ENCODE measurements at regions not wholly inside any gene's neighbourhood (a gene's known extent, or its start where the extent isn't known, plus 50 kb on each side); places are given as distances from the start of the nearest gene placed in this dataset.

DNA sequence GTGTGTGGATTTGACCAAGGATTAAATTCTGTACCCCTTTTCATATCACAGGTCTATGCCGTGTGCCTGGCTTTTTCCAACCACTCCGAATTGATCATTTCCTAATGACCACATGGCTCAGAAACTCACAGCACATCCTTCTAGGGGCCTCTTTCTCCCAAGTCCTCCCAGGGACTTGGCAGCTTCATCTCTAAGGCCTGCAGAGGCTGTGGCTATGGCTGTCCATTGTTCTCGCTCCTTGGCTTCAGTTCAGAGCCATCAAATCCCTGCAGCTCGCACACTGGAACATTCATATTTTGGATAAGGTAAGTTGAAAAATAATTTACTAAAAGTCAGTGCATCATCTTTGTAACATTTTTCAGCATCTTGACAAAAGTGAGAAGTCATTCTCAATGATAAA, 497.2 kb upstream of the CDH4 start:
- no peak for TF ChIP-seq OSR1 (CRISPR knock-in tag; IDR thresholded peaks at IDR 0.05)
- TF ChIP-seq PPARA (CRISPR knock-in tag; IDR thresholded peaks at IDR 0.05; ENCODE audit: borderline replicate concordance), result no peak
- TF ChIP-seq ZFP3 (CRISPR knock-in tag; IDR thresholded peaks at IDR 0.05), result no peak
- no peak for TF ChIP-seq ZNF565 (CRISPR knock-in tag; conservative IDR thresholded peaks at IDR 0.05; ENCODE audit: low read depth)
- no peak for TF ChIP-seq TOX (CRISPR knock-in tag; IDR thresholded peaks at IDR 0.05; ENCODE audit: borderline replicate concordance)
- TF ChIP-seq BACH2 (CRISPR knock-in tag; IDR thresholded peaks at IDR 0.05; ENCODE audit: borderline replicate concordance), result no peak
- TF ChIP-seq, protein P1, sequence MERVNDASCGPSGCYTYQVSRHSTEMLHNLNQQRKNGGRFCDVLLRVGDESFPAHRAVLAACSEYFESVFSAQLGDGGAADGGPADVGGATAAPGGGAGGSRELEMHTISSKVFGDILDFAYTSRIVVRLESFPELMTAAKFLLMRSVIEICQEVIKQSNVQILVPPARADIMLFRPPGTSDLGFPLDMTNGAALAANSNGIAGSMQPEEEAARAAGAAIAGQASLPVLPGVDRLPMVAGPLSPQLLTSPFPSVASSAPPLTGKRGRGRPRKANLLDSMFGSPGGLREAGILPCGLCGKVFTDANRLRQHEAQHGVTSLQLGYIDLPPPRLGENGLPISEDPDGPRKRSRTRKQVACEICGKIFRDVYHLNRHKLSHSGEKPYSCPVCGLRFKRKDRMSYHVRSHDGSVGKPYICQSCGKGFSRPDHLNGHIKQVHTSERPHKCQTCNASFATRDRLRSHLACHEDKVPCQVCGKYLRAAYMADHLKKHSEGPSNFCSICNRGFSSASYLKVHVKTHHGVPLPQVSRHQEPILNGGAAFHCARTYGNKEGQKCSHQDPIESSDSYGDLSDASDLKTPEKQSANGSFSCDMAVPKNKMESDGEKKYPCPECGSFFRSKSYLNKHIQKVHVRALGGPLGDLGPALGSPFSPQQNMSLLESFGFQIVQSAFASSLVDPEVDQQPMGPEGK (CRISPR knock-in tag; IDR thresholded peaks at IDR 0.05; ENCODE audit: borderline replicate concordance), result no peak
- no peak for TF ChIP-seq ZNF8 (CRISPR knock-in tag; IDR thresholded peaks at IDR 0.05)
- TF ChIP-seq ZFP30 (CRISPR knock-in tag; IDR thresholded peaks at IDR 0.05), result no peak
- TF ChIP-seq, protein P2, sequence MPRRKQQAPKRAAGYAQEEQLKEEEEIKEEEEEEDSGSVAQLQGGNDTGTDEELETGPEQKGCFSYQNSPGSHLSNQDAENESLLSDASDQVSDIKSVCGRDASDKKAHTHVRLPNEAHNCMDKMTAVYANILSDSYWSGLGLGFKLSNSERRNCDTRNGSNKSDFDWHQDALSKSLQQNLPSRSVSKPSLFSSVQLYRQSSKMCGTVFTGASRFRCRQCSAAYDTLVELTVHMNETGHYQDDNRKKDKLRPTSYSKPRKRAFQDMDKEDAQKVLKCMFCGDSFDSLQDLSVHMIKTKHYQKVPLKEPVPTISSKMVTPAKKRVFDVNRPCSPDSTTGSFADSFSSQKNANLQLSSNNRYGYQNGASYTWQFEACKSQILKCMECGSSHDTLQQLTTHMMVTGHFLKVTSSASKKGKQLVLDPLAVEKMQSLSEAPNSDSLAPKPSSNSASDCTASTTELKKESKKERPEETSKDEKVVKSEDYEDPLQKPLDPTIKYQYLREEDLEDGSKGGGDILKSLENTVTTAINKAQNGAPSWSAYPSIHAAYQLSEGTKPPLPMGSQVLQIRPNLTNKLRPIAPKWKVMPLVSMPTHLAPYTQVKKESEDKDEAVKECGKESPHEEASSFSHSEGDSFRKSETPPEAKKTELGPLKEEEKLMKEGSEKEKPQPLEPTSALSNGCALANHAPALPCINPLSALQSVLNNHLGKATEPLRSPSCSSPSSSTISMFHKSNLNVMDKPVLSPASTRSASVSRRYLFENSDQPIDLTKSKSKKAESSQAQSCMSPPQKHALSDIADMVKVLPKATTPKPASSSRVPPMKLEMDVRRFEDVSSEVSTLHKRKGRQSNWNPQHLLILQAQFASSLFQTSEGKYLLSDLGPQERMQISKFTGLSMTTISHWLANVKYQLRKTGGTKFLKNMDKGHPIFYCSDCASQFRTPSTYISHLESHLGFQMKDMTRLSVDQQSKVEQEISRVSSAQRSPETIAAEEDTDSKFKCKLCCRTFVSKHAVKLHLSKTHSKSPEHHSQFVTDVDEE (CRISPR knock-in tag; IDR thresholded peaks at IDR 0.05), result no peak
- TF ChIP-seq ESRRG (CRISPR knock-in tag; IDR thresholded peaks at IDR 0.05), result no peak
- TF ChIP-seq, protein P3, sequence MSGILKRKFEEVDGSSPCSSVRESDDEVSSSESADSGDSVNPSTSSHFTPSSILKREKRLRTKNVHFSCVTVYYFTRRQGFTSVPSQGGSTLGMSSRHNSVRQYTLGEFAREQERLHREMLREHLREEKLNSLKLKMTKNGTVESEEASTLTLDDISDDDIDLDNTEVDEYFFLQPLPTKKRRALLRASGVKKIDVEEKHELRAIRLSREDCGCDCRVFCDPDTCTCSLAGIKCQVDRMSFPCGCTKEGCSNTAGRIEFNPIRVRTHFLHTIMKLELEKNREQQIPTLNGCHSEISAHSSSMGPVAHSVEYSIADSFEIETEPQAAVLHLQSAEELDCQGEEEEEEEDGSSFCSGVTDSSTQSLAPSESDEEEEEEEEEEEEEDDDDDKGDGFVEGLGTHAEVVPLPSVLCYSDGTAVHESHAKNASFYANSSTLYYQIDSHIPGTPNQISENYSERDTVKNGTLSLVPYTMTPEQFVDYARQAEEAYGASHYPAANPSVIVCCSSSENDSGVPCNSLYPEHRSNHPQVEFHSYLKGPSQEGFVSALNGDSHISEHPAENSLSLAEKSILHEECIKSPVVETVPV (CRISPR knock-in tag; IDR thresholded peaks at IDR 0.05), result no peak
- TF ChIP-seq, protein P4, sequence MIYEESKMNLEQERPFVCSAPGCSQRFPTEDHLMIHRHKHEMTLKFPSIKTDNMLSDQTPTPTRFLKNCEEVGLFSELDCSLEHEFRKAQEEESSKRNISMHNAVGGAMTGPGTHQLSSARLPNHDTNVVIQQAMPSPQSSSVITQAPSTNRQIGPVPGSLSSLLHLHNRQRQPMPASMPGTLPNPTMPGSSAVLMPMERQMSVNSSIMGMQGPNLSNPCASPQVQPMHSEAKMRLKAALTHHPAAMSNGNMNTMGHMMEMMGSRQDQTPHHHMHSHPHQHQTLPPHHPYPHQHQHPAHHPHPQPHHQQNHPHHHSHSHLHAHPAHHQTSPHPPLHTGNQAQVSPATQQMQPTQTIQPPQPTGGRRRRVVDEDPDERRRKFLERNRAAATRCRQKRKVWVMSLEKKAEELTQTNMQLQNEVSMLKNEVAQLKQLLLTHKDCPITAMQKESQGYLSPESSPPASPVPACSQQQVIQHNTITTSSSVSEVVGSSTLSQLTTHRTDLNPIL (CRISPR knock-in tag; IDR thresholded peaks at IDR 0.05; ENCODE audit: low read depth), result no peak
- ATAC-seq, result no peak

DNA sequence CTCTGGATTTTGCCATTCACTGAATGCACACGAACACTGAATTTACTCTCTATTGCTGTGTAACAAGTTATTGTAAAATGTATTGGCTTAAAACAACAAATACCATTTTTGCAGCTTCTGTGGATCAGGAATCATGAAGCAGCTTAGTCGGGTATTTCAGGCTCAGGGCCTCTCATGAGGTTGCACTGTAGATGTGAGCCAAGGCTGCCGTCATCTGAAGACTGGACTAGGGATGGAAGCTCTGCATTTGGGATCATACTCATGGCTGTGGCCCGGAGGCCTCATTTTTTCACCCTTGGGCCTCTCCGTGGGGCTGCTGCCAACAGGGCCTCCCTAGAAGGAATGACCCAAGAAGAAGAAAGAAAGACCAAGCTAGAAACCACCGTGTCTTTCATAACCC, 492.4 kb upstream of the CDH4 start:
- ATAC-seq, result no peak
- TF ChIP-seq ZC3H10 (CRISPR knock-in tag; IDR thresholded peaks at IDR 0.05), result no peak
- no peak for TF ChIP-seq TOX (CRISPR knock-in tag; IDR thresholded peaks at IDR 0.05; ENCODE audit: borderline replicate concordance)
- no peak for TF ChIP-seq GLIS3 (CRISPR knock-in tag; IDR thresholded peaks at IDR 0.05)
- TF ChIP-seq, protein P5, sequence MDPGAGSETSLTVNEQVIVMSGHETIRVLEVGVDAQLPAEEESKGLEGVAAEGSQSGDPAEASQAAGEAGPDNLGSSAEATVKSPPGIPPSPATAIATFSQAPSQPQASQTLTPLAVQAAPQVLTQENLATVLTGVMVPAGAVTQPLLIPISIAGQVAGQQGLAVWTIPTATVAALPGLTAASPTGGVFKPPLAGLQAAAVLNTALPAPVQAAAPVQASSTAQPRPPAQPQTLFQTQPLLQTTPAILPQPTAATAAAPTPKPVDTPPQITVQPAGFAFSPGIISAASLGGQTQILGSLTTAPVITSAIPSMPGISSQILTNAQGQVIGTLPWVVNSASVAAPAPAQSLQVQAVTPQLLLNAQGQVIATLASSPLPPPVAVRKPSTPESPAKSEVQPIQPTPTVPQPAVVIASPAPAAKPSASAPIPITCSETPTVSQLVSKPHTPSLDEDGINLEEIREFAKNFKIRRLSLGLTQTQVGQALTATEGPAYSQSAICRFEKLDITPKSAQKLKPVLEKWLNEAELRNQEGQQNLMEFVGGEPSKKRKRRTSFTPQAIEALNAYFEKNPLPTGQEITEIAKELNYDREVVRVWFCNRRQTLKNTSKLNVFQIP (CRISPR knock-in tag; IDR thresholded peaks at IDR 0.05; ENCODE audit: borderline replicate concordance, low read depth), result no peak
- no peak for TF ChIP-seq ARNTL (CRISPR knock-in tag; IDR thresholded peaks at IDR 0.05; ENCODE audit: borderline replicate concordance, low read depth)
- TF ChIP-seq, protein P4 (CRISPR knock-in tag; IDR thresholded peaks at IDR 0.05; ENCODE audit: low read depth), result no peak
- no peak for TF ChIP-seq ZFP30 (CRISPR knock-in tag; IDR thresholded peaks at IDR 0.05)
- TF ChIP-seq, protein P3 (CRISPR knock-in tag; IDR thresholded peaks at IDR 0.05), result no peak
- no peak for TF ChIP-seq SNAI2 (CRISPR knock-in tag; IDR thresholded peaks at IDR 0.05)
- TF ChIP-seq OSR1 (CRISPR knock-in tag; IDR thresholded peaks at IDR 0.05), result no peak
- TF ChIP-seq, protein P2 (CRISPR knock-in tag; IDR thresholded peaks at IDR 0.05), result no peak
- TF ChIP-seq ZNF70 (CRISPR knock-in tag; IDR thresholded peaks at IDR 0.05), result no peak
- no peak for TF ChIP-seq BACH2 (CRISPR knock-in tag; IDR thresholded peaks at IDR 0.05; ENCODE audit: borderline replicate concordance)
- no peak for TF ChIP-seq RARB (CRISPR knock-in tag; IDR thresholded peaks at IDR 0.05)
